GM21423 (cell line): ENCODE measurements at regions not wholly inside any gene's neighbourhood (a gene's known extent, or its start where the extent isn't known, plus 50 kb on each side); places are given as distances from the start of the nearest gene placed in this dataset.
"Not testable (repeated sequence)": the region's sequence is repeated elsewhere in the genome, so short reads cannot be mapped to it uniquely, and the experiment has no call there.

ENCODE experiments used
- ATAC-seq: cut with Tn5 transposase; IDR thresholded peaks from one replicate; pipeline ENCODE4 v1.9.1; 2021; ENCODE audit warnings: mild to moderate bottlenecking, moderate library complexity; ENCODE audit not compliant: unreplicated experiment

- ATAC-seq: no peak
These were observed 135.7 kb downstream of the IGF1 start for GRCh38 chr12:102344691-102345090.

GRCh38 chr12:102343361-102344121 lies 136.8 kb downstream of the IGF1 start:
- no peak for ATAC-seq

- no peak for ATAC-seq
These were observed 137.9 kb downstream of the IGF1 start for GRCh38 chr12:102342281-102343006.

GRCh38 chr12:102334765-102335164 lies 137.1 kb upstream of the PMCH start:
- no peak for ATAC-seq

GRCh38 chr12:102331419-102331818 lies 133.8 kb upstream of the PMCH start:
- ATAC-seq: no peak

- no peak for ATAC-seq
These were observed 132.2 kb upstream of the PMCH start for GRCh38 chr12:102329883-102330282.

- no peak for ATAC-seq
These were observed 129.3 kb upstream of the PMCH start for GRCh38 chr12:102326982-102327381.

- ATAC-seq: not testable (repeated sequence)
These were observed 127.5 kb upstream of the PMCH start for GRCh38 chr12:102325108-102325507.

- ATAC-seq: no peak
These were observed 126.2 kb upstream of the PMCH start for GRCh38 chr12:102323799-102324198.

- no peak for ATAC-seq
These were observed 124.6 kb upstream of the PMCH start for GRCh38 chr12:102322254-102322653.

- ATAC-seq: no peak
These were observed 123.9 kb upstream of the PMCH start for GRCh38 chr12:102321305-102322082.

- no peak for ATAC-seq
These were observed 119.5 kb upstream of the PMCH start for GRCh38 chr12:102317155-102317554.

- ATAC-seq: no peak
These were observed 119.1 kb upstream of the PMCH start for GRCh38 chr12:102316723-102317122.

- no peak for ATAC-seq
These were observed 117.2 kb upstream of the PMCH start for GRCh38 chr12:102314821-102315220.

GRCh38 chr12:102313116-102313971 lies 115.7 kb upstream of the PMCH start:
- ATAC-seq: not testable (repeated sequence)

- no peak for ATAC-seq
These were observed 107.9 kb upstream of the PMCH start for GRCh38 chr12:102305486-102305885.

GRCh38 chr12:102304667-102305066 lies 107.0 kb upstream of the PMCH start:
- not testable (repeated sequence) for ATAC-seq

GRCh38 chr12:102302553-102302952 lies 104.9 kb upstream of the PMCH start:
- ATAC-seq: no peak

- ATAC-seq: no peak
These were observed 103.9 kb upstream of the PMCH start for GRCh38 chr12:102301547-102301946.

- peak; percentile 73 for ATAC-seq
These were observed 103.3 kb upstream of the PMCH start for GRCh38 chr12:102300824-102301461.
